ENCODE measurements at regions not wholly inside any gene's neighbourhood (a gene's known extent, or its start where the extent isn't known, plus 50 kb on each side); places are given as distances from the start of the nearest gene placed in this dataset.

- H3K36me3 ChIP-seq (ENCODE audit: control insufficient read depth in 4 of 4, insufficient read depth in 3 of 4, low read depth in 1 of 4, low read length in 3 of 4): no peaks in the 10 kb centered on the region
- TF ChIP-seq GABPA (IDR thresholded peaks at IDR 0.05 in 1 of 2, conservative IDR thresholded peaks at IDR 0.05 in 1 of 2) (no peak), FOXA1 (IDR thresholded peaks at IDR 0.05) (no peak), YY1 (IDR thresholded peaks at IDR 0.05) (no peak), ZBTB33 (IDR thresholded peaks at IDR 0.05) (no peak), FOXA2 (IDR thresholded peaks at IDR 0.05) (no peak), ATF3 (IDR thresholded peaks at IDR 0.05) (no peak), HNF4G (IDR thresholded peaks at IDR 0.05) (no peak), SP1 (IDR thresholded peaks at IDR 0.05) (no peak), EGR1 (IDR thresholded peaks at IDR 0.05; ENCODE audit: low read depth in 2 of 2) (no peak), RAD21 (IDR thresholded peaks at IDR 0.05) (no peak), JUND (IDR thresholded peaks at IDR 0.05) (no peak), TAF1 (conservative IDR thresholded peaks at IDR 0.05) (no peak), CTCF (IDR thresholded peaks at IDR 0.05; ENCODE audit: low read depth, low read length, missing input control) (no peak), RXRA (IDR thresholded peaks at IDR 0.05) (no peak), NR2F2 (IDR thresholded peaks at IDR 0.05) (no peak), MAX (IDR thresholded peaks at IDR 0.05) (no peak)
- WGBS: 93% methylated on average over 3 of the region's 3 CpGs
- H3K9ac ChIP-seq (ENCODE audit: low read depth in 1 of 2, low read length in 2 of 2): no peak overlapping the region
- no peaks in the 10 kb centered on the region for H3K4me1 ChIP-seq (ENCODE audit: control insufficient read depth in 4 of 4, insufficient read depth in 4 of 4, low read length in 3 of 4)
- no peak overlapping the region for H3K4me3 ChIP-seq (ENCODE audit: low read depth in 1 of 3, low read length in 3 of 3)
- no peak overlapping the region for H3K27ac ChIP-seq (ENCODE audit: low read depth in 1 of 2, low read length in 2 of 2)
- H3K9me3 ChIP-seq (ENCODE audit: control insufficient read depth in 4 of 4, low read length in 3 of 4): peaks cover 0 to 3% (median 0%) of the 10 kb centered on the region in 4 donors
- no peak for DNase-seq (ENCODE audit: low spot score)
- peaks cover 0 to 7% (median 0%) of the 10 kb centered on the region in 4 donors for H3K27me3 ChIP-seq (ENCODE audit: control insufficient read depth in 4 of 4, insufficient read depth in 4 of 4, low read length in 3 of 4)
Observed at GRCh38 chr2:45140675-45141074, 131.4 kb upstream of the SIX2 start.

- H3K27ac ChIP-seq (ENCODE audit: low read depth in 1 of 2, low read length in 2 of 2): no peak overlapping the region
- no peak overlapping the region for H3K4me3 ChIP-seq (ENCODE audit: low read depth in 1 of 3, low read length in 3 of 3)
- WGBS: 83% methylated on average over 4 of the region's 4 CpGs
- no peak for DNase-seq (ENCODE audit: low spot score)
- H3K36me3 ChIP-seq (ENCODE audit: control insufficient read depth in 4 of 4, insufficient read depth in 3 of 4, low read depth in 1 of 4, low read length in 3 of 4): no peaks in the 10 kb centered on the region
- H3K4me1 ChIP-seq (ENCODE audit: control insufficient read depth in 4 of 4, insufficient read depth in 4 of 4, low read length in 3 of 4): no peaks in the 10 kb centered on the region
- H3K9me3 ChIP-seq (ENCODE audit: control insufficient read depth in 4 of 4, low read length in 3 of 4): peaks cover 0 to 3% (median 0%) of the 10 kb centered on the region in 4 donors
- H3K9ac ChIP-seq (ENCODE audit: low read depth in 1 of 2, low read length in 2 of 2): no peak overlapping the region
- peaks cover 0 to 7% (median 0%) of the 10 kb centered on the region in 4 donors for H3K27me3 ChIP-seq (ENCODE audit: control insufficient read depth in 4 of 4, insufficient read depth in 4 of 4, low read length in 3 of 4)
- TF ChIP-seq NR2F2 (IDR thresholded peaks at IDR 0.05): no peak
- no peak for TF ChIP-seq SP1 (IDR thresholded peaks at IDR 0.05)
- no peak for TF ChIP-seq HNF4G (IDR thresholded peaks at IDR 0.05)
- TF ChIP-seq JUND (IDR thresholded peaks at IDR 0.05): no peak
- no peak for TF ChIP-seq HNF4A (conservative IDR thresholded peaks at IDR 0.05)
- TF ChIP-seq FOXA2 (IDR thresholded peaks at IDR 0.05): no peak
- no peak for TF ChIP-seq GABPA (IDR thresholded peaks at IDR 0.05 in 1 of 2, conservative IDR thresholded peaks at IDR 0.05 in 1 of 2)
- TF ChIP-seq TAF1 (conservative IDR thresholded peaks at IDR 0.05): no peak
- no peak for TF ChIP-seq MAX (IDR thresholded peaks at IDR 0.05)
- TF ChIP-seq YY1 (IDR thresholded peaks at IDR 0.05): no peak
- no peak for TF ChIP-seq ATF3 (IDR thresholded peaks at IDR 0.05)
- no peak for TF ChIP-seq FOXA1 (IDR thresholded peaks at IDR 0.05)
- no peak for TF ChIP-seq REST (IDR thresholded peaks at IDR 0.05)
- TF ChIP-seq EGR1 (IDR thresholded peaks at IDR 0.05; ENCODE audit: low read depth in 2 of 2): no peak
- TF ChIP-seq CTCF (IDR thresholded peaks at IDR 0.05; ENCODE audit: low read depth, low read length, missing input control): no peak
- TF ChIP-seq RAD21 (IDR thresholded peaks at IDR 0.05): no peak
- TF ChIP-seq ZBTB33 (IDR thresholded peaks at IDR 0.05): no peak
Observed at GRCh38 chr2:45138904-45139303, 129.7 kb upstream of the SIX2 start.
